Testis (tissue), 2 donors: ENCODE measurements at regions not wholly inside any gene's neighbourhood (a gene's known extent, or its start where the extent isn't known, plus 50 kb on each side); places are given as distances from the start of the nearest gene placed in this dataset.
"Not testable (repeated sequence)": the region's sequence is repeated elsewhere in the genome, so short reads cannot be mapped to it uniquely, and the experiment has no call there.

Experiments used
- DNase-seq: peaks from one replicate; pipeline ENCODE4 v3.0.0-alpha.2; 2019
- H3K27ac ChIP-seq, 2 donors: fragments of 200-600 bp; sonication (generic); one replicate each; pipeline ENCODE4 v1.5.1; 2019
- H3K27me3 ChIP-seq: fragments of 200-600 bp; sonication (generic); one replicate; pipeline ENCODE4 v1.5.1; 2019
- H3K36me3 ChIP-seq: fragments of 200-600 bp; sonication (generic); one replicate; pipeline ENCODE4 v1.5.1; 2017; ENCODE audit warnings: low read depth; ENCODE audit errors: missing control alignments
- H3K4me1 ChIP-seq: fragments of 200-600 bp; sonication (generic); one replicate; pipeline ENCODE4 v1.5.1; 2019
- H3K4me3 ChIP-seq, 2 donors: fragments of 200-600 bp; sonication (generic); one replicate each; pipeline ENCODE4 v1.5.1; 2017 to 2019
- H3K9me3 ChIP-seq: fragments of 200-600 bp; sonication (generic); one replicate; pipeline ENCODE4 v1.5.1; 2017
- POLR2A ChIP-seq: fragments of 450-650 bp; IDR thresholded peaks from one replicate; pipeline ENCODE4 v1.6.1; 2017; ENCODE audit warnings: antibody characterized with exemption, mild to moderate bottlenecking, moderate library complexity
- WGBS, 2 donors: methylation state at CpG; one replicate each; pipeline ENCODE4 v1.1.5; 2018; 5-methylcytosine and 5-hydroxymethylcytosine counted together
- intact Hi-C: fragments of 100-400 bp; cut with DNase I; formaldehyde crosslinking; loops from one replicate; pipeline ENCODE4 v1.15.1; 2023; ENCODE audit warnings: low total_unique reads
- TF ChIP-seq, protein P1 (sequence below), 3 experiments: fragments of 450-650 bp in 2 of 3; fragments of 200-600 bp in 1 of 3; sonication (generic) in 1 of 3; IDR thresholded peaks; one replicate each; pipeline ENCODE4 v1.5.1; 2016 to 2019; ENCODE audit warnings: antibody characterized with exemption in 3 of 3, mild to moderate bottlenecking in 2 of 3, moderate library complexity in 1 of 3

DNA sequence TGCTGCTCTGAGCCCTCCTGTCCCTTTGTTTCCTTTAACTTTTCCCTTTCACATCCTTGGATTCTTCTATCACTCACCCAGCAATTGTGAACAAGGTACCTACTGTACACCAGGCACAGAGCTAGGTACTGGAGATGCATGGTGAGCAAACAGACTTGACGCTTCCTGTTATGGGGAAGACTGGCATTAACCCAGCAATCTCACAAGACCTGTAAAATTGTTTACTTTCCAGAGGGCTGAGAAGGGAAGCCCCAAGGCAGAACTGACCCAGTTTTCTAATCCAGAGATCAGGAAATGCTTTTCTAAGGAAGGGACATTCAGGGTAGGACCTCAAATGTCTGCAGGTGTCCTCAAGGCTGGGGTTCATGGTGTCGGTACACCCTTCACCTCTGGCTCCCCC lies 171.6 kb upstream of the KAZN start:
- Histone ChIP-seq H3K4me3 (no peak overlapping the region), H3K27ac (no peak overlapping the region), H3K9me3 (no peaks in the 10 kb centered on the region), H3K36me3 (no peaks in the 10 kb centered on the region), H3K4me1 (peaks cover 5% of the 10 kb centered on the region), H3K27me3 (no peaks in the 10 kb centered on the region)
- DNase-seq: no peak
- no peak for TF ChIP-seq POLR2A
- TF ChIP-seq, protein P1, sequence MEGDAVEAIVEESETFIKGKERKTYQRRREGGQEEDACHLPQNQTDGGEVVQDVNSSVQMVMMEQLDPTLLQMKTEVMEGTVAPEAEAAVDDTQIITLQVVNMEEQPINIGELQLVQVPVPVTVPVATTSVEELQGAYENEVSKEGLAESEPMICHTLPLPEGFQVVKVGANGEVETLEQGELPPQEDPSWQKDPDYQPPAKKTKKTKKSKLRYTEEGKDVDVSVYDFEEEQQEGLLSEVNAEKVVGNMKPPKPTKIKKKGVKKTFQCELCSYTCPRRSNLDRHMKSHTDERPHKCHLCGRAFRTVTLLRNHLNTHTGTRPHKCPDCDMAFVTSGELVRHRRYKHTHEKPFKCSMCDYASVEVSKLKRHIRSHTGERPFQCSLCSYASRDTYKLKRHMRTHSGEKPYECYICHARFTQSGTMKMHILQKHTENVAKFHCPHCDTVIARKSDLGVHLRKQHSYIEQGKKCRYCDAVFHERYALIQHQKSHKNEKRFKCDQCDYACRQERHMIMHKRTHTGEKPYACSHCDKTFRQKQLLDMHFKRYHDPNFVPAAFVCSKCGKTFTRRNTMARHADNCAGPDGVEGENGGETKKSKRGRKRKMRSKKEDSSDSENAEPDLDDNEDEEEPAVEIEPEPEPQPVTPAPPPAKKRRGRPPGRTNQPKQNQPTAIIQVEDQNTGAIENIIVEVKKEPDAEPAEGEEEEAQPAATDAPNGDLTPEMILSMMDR (IDR thresholded peaks at IDR 0.05): no peak
- intact Hi-C loops: no loop called here
- WGBS, 2 donors: 85 to 92% methylated on average over 2 of the region's 2 CpGs

DNA sequence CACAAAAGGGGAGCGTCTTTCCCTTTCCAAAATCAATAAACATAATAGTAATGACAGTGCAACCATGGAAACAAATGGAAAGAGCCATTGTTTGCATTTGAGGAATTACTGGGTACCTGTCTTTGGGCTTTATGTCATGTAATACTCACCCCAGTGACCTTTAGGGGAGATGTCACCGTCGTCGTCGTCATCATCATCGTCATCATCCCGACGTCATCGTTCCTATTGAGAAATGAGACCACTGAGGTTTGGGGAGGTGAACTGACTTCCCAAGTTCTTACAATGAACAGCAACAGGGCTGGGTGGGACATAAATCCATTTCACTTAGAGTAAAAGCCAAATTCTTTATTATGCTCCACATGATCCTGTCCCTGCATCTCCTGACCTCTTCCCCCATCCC lies 168.9 kb upstream of the KAZN start:
- 87 to 90% methylated on average over 9 of the region's 9 CpGs for WGBS, 2 donors
- TF ChIP-seq, protein P1 (IDR thresholded peaks at IDR 0.05): no peak
- no peak for TF ChIP-seq POLR2A
- no peaks in the 10 kb centered on the region for H3K36me3 ChIP-seq
- no peaks in the 10 kb centered on the region for H3K4me1 ChIP-seq
- DNase-seq: no peak
- H3K4me3 ChIP-seq: no peak overlapping the region
- no peak overlapping the region for H3K27ac ChIP-seq
- H3K9me3 ChIP-seq: no peaks in the 10 kb centered on the region
- no peaks in the 10 kb centered on the region for H3K27me3 ChIP-seq
- intact Hi-C loops: no loop called here

DNA sequence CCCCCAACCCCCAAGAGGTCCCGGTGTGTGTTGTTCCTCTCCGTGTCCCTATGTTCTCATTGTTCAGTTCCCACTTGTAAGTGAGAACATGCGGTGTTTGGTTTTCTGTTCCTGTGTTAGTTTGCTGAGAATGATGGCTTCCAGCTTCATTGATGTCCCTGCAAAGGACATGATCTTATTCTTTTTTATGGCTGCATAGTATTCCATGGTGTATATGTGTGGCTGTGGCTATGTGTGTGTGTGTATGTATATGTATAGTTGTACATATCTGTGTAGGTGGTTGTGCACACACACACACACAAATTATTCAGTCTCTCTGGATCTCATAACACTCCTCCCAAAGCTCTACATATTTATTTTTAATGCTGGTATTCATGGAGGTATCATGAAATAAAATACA lies 165.8 kb upstream of the KAZN start:
- H3K36me3 ChIP-seq, H3K27me3 ChIP-seq, DNase-seq, intact Hi-C loops, H3K9me3 ChIP-seq, H3K27ac ChIP-seq, H3K4me3 ChIP-seq, H3K4me1 ChIP-seq: not testable (repeated sequence)
- 83 to 98% methylated on average over 3 of the region's 3 CpGs for WGBS, 2 donors

DNA sequence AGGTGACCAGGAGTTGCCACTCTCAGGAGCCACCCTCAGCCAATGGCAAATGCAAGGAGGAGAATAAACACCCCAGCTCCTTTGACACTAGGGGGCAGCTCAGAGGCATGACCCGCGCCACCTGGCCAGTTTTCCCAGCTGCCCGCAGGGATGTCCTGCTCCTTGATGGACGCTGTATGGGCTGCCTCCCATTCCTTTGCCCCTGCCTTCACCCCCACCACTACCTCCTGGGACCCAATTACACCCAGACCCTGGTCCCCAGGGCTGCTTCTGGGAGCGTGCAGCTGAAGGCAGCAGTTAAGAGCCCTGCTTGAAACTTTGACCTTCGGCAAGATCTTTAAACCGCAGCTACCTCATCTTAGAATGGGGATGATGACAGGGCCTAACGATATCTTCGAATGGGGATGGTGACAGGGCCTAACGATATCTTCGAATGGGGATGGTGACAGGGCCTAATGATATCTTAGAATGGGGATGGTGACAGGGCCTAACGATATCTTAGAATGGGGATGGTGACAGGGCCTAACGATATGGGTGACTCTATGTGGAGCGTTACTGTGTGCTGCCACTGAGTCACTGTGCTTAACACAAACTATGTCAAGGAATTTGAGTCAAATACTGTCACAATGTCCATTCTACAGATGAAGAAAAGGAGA lies 163.0 kb upstream of the KAZN start:
- peak; percentile 30 for DNase-seq
- WGBS, 2 donors: 92 to 95% methylated on average over 10 to 14 of the region's 14 CpGs

DNA sequence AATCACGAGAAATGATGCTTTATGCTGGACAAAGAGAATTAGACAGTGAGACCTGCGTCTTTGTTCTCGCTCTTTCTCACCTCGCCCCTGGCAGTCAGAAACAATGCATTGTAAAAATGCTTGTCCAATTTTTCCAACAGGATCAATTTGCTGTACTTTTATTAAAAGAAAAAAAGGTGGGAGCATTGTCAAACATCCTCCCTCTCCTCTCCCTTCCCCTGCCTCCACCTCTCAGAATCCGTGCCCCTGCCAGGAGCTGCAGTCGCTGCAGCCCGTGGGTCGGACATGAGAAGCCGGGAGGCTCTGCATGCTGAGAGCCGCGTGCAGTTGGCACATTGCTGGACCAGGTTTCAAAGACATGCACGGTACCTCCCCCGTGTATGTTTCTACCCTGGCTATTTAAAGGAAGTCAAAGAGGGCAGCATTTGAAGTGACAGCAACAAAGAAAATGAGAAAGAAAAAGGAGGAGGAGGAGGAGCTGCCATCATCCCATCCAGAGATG lies 161.0 kb upstream of the KAZN start:
- Histone ChIP-seq H3K9me3 (no peaks in the 10 kb centered on the region), H3K4me3 (no peak overlapping the region), H3K27me3 (no peaks in the 10 kb centered on the region), H3K27ac (no peak overlapping the region), H3K36me3 (no peaks in the 10 kb centered on the region), H3K4me1 (no peaks in the 10 kb centered on the region)
- 40 to 48% methylated on average over 13 of the region's 13 CpGs for WGBS, 2 donors
- DNase-seq: no peak
- no peak for TF ChIP-seq POLR2A
- TF ChIP-seq, protein P1 (IDR thresholded peaks at IDR 0.05): no peak
- intact Hi-C loops: no loop called here

More for the DNA sequence above, 163.0 kb upstream of the KAZN start:
- Histone ChIP-seq H3K4me3 (no peak overlapping the region), H3K4me1 (no peaks in the 10 kb centered on the region), H3K27ac (no peak overlapping the region), H3K27me3 (no peaks in the 10 kb centered on the region), H3K9me3 (no peaks in the 10 kb centered on the region), H3K36me3 (no peaks in the 10 kb centered on the region)
- no peak for TF ChIP-seq POLR2A
- TF ChIP-seq, protein P1 (IDR thresholded peaks at IDR 0.05): peak in 1 of 3 experiments; percentile 19
- intact Hi-C loops: no loop called here
